Erythroblast (primary cell): ENCODE measurements at regions not wholly inside any gene's neighbourhood (a gene's known extent, or its start where the extent isn't known, plus 50 kb on each side); places are given as distances from the start of the nearest gene placed in this dataset.

Experiments used
- GATA1 ChIP-seq: IDR thresholded peaks from 2 replicates; pipeline ENCODE4 v1.6.1; 2011; ENCODE audit warnings: low read depth, mild to moderate bottlenecking, control low read depth, low read length, moderate library complexity
- POLR2A ChIP-seq: IDR thresholded peaks from 2 replicates; pipeline ENCODE4 v1.6.1; 2011; ENCODE audit warnings: mild to moderate bottlenecking, low read length

- TF ChIP-seq POLR2A (no peak), GATA1 (no peak)
These were observed 231.7 kb downstream of the SKIDA1 start for GRCh38 chr10:21293518-21294356.
